Urinary bladder (tissue), 4 donors: ENCODE measurements at regions not wholly inside any gene's neighbourhood (a gene's known extent, or its start where the extent isn't known, plus 50 kb on each side); places are given as distances from the start of the nearest gene placed in this dataset. TPM values are rescaled to one million over a fixed set of nuclear protein-coding genes. Genes with fewer than 3 reads are reported as not detected.
A peak's percentile ranks its signal among the peaks of the same experiment; 100 is the strongest.
"Not testable (repeated sequence)": the region's sequence is repeated elsewhere in the genome, so short reads cannot be mapped to it uniquely, and the experiment has no call there.

Experiments
- DNase-seq: peaks from one replicate; pipeline ENCODE4 v3.0.0-alpha.2; 2015; ENCODE audit errors: extremely low spot score
- H3K27ac ChIP-seq: one replicate; pipeline ENCODE4 v1.5.1; 2013; ENCODE audit warnings: low read depth, mild to moderate bottlenecking, moderate library complexity
- H3K36me3 ChIP-seq: one replicate; pipeline ENCODE4 v1.6.1; 2013; ENCODE audit warnings: mild to moderate bottlenecking, moderate library complexity; ENCODE audit not compliant: insufficient read depth
- H3K4me1 ChIP-seq: one replicate; pipeline ENCODE4 v1.6.1; 2013; ENCODE audit warnings: mild to moderate bottlenecking, moderate library complexity; ENCODE audit not compliant: insufficient read depth
- H3K4me3 ChIP-seq: one replicate; pipeline ENCODE4 v1.5.1; 2013; ENCODE audit warnings: low read depth, low read length
- WGBS: extraction: QIAGEN DNeasy Blood & Tissue Kit; methylation state at CpG from one replicate; pipeline ENCODE4 v1.1.7; 2013; 5-methylcytosine and 5-hydroxymethylcytosine counted together
- small RNA-seq: library from RNA; depleted of rRNA; stranded (forward); fragments of <200 nt; gene quantifications from one replicate; pipeline ENCODE3, GENCODE V24; 2014
- donor health status: healthy with polysubstance abuse.
- donor health status: healthy.

- not testable (repeated sequence) for H3K36me3 ChIP-seq, H3K4me3 ChIP-seq, H3K27ac ChIP-seq, DNase-seq, H3K4me1 ChIP-seq
- WGBS: 66% methylated on average over 4 of the region's 4 CpGs
These were observed 389.2 kb downstream of the ZNF716 start for GRCh38 chr7:57839152-57839551.

- no peak overlapping the region for H3K27ac ChIP-seq
- no peaks in the 10 kb centered on the region for H3K36me3 ChIP-seq
- WGBS: 32% methylated on average over 84 of the region's 84 CpGs
- no peaks in the 10 kb centered on the region for H3K4me1 ChIP-seq
- no peak for DNase-seq
- H3K4me3 ChIP-seq: peak overlapping the region; percentile 49
These were observed 418.1 kb downstream of the ZNF716 start for GRCh38 chr7:57867884-57868701.

GRCh38 chr7:57868771-57869483 lies 418.9 kb downstream of the ZNF716 start:
- peak overlapping the region; percentile 49 for H3K4me3 ChIP-seq

More at GRCh38 chr7:57868771-57869483, 418.9 kb downstream of the ZNF716 start:
- no peaks in the 10 kb centered on the region for H3K4me1 ChIP-seq
- no peak overlapping the region for H3K27ac ChIP-seq
- no peak for DNase-seq
- 31% methylated on average over 66 of the region's 66 CpGs for WGBS
- no peaks in the 10 kb centered on the region for H3K36me3 ChIP-seq

Small RNAs in the stretch of these regions (small RNA-seq; reads per million reads assigned to genes)
- gene AC023141.11: not detected
- gene AC023141.12: not detected
- gene AC023141.8: not detected
